ENCODE measurements at regions not wholly inside any gene's neighbourhood (a gene's known extent, or its start where the extent isn't known, plus 50 kb on each side); places are given as distances from the start of the nearest gene placed in this dataset.

- TF ChIP-seq CTCF (IDR thresholded peaks at IDR 0.05), result no peak
- TF ChIP-seq EZH2phosphoT487 (IDR thresholded peaks at IDR 0.05), result no peak
- no peak for TF ChIP-seq EZH2 (IDR thresholded peaks at IDR 0.05)
- H3K27me3 ChIP-seq, result no peaks in the 10 kb centered on the region
- peaks cover 9% of the 10 kb centered on the region for H3K4me1 ChIP-seq
- no peak overlapping the region for H3K27ac ChIP-seq
- H3K4me3 ChIP-seq, result no peak overlapping the region
- no peaks in the 10 kb centered on the region for H3K9me3 ChIP-seq (ENCODE audit: low read depth)
- H3K36me3 ChIP-seq, result no peaks in the 10 kb centered on the region
- no peaks in the 10 kb centered on the region for H3F3A ChIP-seq (ENCODE audit: low read depth)
- DNase-seq (ENCODE audit: low spot score), result no peak
- Mint-ChIP-seq H3K36me3 (no peaks in the 10 kb centered on the region), H3K4me1 (peaks cover 24% of the 10 kb centered on the region), H3K4me3 (no peak overlapping the region), H3K27ac (no peak overlapping the region), H3K9me3 (no peaks in the 10 kb centered on the region), H3K27me3 (ENCODE audit: insufficient read depth, low read depth) (no peaks in the 10 kb centered on the region)
- no peaks in the 10 kb centered on the region for H3K79me2 ChIP-seq (ENCODE audit: low read depth)
- no peak overlapping the region for H3K9ac ChIP-seq
- no peaks in the 10 kb centered on the region for H4K20me1 ChIP-seq (ENCODE audit: low read depth)
- H2AFZ ChIP-seq (replicated peaks), result no peak overlapping the region
- H3K4me2 ChIP-seq, result no peak overlapping the region
These were observed 95.8 kb downstream of the CNTN3 start for GRCh38 chr3:74518610-74519009.

- no peak overlapping the region for H3K4me3 ChIP-seq
- H3K27me3 Mint-ChIP-seq (ENCODE audit: insufficient read depth, low read depth), result no peaks in the 10 kb centered on the region
These were observed 98.4 kb downstream of the CNTN3 start for GRCh38 chr3:74516019-74516418.

GRCh38 chr3:74515451-74515850, 99.0 kb downstream of the CNTN3 start:
- Mint-ChIP-seq H3K27ac (no peak overlapping the region), H3K27me3 (ENCODE audit: insufficient read depth, low read depth) (no peaks in the 10 kb centered on the region), H3K4me3 (no peak overlapping the region), H3K36me3 (no peaks in the 10 kb centered on the region), H3K4me1 (peaks cover 13% of the 10 kb centered on the region), H3K9me3 (no peaks in the 10 kb centered on the region)
- Histone ChIP-seq H3K4me3 (no peak overlapping the region), H3K27me3 (no peaks in the 10 kb centered on the region), H3K79me2 (ENCODE audit: low read depth) (no peaks in the 10 kb centered on the region), H3K4me2 (no peak overlapping the region), H2AFZ (replicated peaks) (no peak overlapping the region), H3K36me3 (no peaks in the 10 kb centered on the region), H3K9me3 (ENCODE audit: low read depth) (no peaks in the 10 kb centered on the region), H3K4me1 (peaks cover 9% of the 10 kb centered on the region), H3K9ac (no peak overlapping the region), H3K27ac (no peak overlapping the region), H3F3A (ENCODE audit: low read depth) (no peaks in the 10 kb centered on the region), H4K20me1 (ENCODE audit: low read depth) (no peaks in the 10 kb centered on the region)
- TF ChIP-seq CTCF (IDR thresholded peaks at IDR 0.05) (no peak), EZH2phosphoT487 (IDR thresholded peaks at IDR 0.05) (no peak), EZH2 (IDR thresholded peaks at IDR 0.05) (no peak)
- no peak for DNase-seq (ENCODE audit: low spot score)

More at GRCh38 chr3:74516019-74516418, 98.4 kb downstream of the CNTN3 start:
- Histone ChIP-seq H2AFZ (replicated peaks) (no peak overlapping the region), H4K20me1 (ENCODE audit: low read depth) (no peaks in the 10 kb centered on the region), H3K27me3 (no peaks in the 10 kb centered on the region), H3F3A (ENCODE audit: low read depth) (no peaks in the 10 kb centered on the region), H3K9me3 (ENCODE audit: low read depth) (no peaks in the 10 kb centered on the region), H3K4me1 (peaks cover 9% of the 10 kb centered on the region), H3K9ac (no peak overlapping the region), H3K79me2 (ENCODE audit: low read depth) (no peaks in the 10 kb centered on the region), H3K36me3 (no peaks in the 10 kb centered on the region), H3K4me2 (no peak overlapping the region), H3K27ac (no peak overlapping the region)
- Mint-ChIP-seq H3K4me3 (no peak overlapping the region), H3K36me3 (no peaks in the 10 kb centered on the region), H3K4me1 (peaks cover 18% of the 10 kb centered on the region), H3K27ac (no peak overlapping the region), H3K9me3 (no peaks in the 10 kb centered on the region)
- TF ChIP-seq CTCF (IDR thresholded peaks at IDR 0.05), result no peak
- DNase-seq (ENCODE audit: low spot score), result no peak

- Histone ChIP-seq H3K4me3 (no peak overlapping the region), H3K4me1 (no peaks in the 10 kb centered on the region), H4K20me1 (ENCODE audit: low read depth) (no peaks in the 10 kb centered on the region), H3K9me3 (ENCODE audit: low read depth) (no peaks in the 10 kb centered on the region), H3K36me3 (no peaks in the 10 kb centered on the region), H2AFZ (replicated peaks) (no peak overlapping the region), H3K79me2 (ENCODE audit: low read depth) (no peaks in the 10 kb centered on the region), H3K4me2 (no peak overlapping the region), H3K27me3 (no peaks in the 10 kb centered on the region), H3K9ac (no peak overlapping the region), H3F3A (ENCODE audit: low read depth) (no peaks in the 10 kb centered on the region), H3K27ac (no peak overlapping the region)
- no peaks in the 10 kb centered on the region for H3K27me3 Mint-ChIP-seq (ENCODE audit: insufficient read depth, low read depth)
- DNase-seq (ENCODE audit: low spot score), result no peak
- no peak overlapping the region for H3K27ac Mint-ChIP-seq
- no peaks in the 10 kb centered on the region for H3K36me3 Mint-ChIP-seq
- TF ChIP-seq EZH2phosphoT487 (IDR thresholded peaks at IDR 0.05) (no peak), CTCF (IDR thresholded peaks at IDR 0.05) (no peak)
- H3K4me3 Mint-ChIP-seq, result no peak overlapping the region
- H3K4me1 Mint-ChIP-seq, result no peaks in the 10 kb centered on the region
- H3K9me3 Mint-ChIP-seq, result no peaks in the 10 kb centered on the region
These were observed 103.4 kb downstream of the CNTN3 start for GRCh38 chr3:74511078-74511477.

Data from neural progenitor cell (in vitro differentiated cells).